ENCODE measurements at regions not wholly inside any gene's neighbourhood (a gene's known extent, or its start where the extent isn't known, plus 50 kb on each side); places are given as distances from the start of the nearest gene placed in this dataset.

DNA sequence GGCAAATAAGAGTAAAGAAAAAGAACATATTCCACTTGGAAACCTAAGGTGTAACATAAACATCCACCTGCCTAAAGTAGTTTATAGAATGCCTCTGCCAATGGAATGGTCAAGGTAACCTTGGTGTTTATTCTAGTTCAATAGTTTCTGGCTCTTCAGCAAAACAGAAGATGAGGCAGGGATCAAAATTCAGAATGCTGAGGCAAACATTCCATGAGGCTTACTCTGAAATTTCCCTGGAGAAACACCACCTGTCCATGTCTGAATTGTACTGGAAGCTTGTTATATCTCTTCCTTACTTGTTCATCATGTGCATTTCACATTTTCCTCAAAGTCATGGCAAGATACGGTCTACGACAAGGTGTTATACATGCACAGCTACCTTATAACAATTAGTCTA lies 1862.4 kb upstream of the ACO1 start:
- ChIA-PET POLR2A (no interaction called here), CTCF (no interaction called here)
- Histone ChIP-seq H3K4me1 (ENCODE audit: control insufficient read depth, insufficient read depth, low read length) (no peaks in the 10 kb centered on the region), H3K27ac (ENCODE audit: extremely low read depth, low read depth, low read length) (no peak overlapping the region), H3K9me3 (ENCODE audit: control insufficient read depth, insufficient read depth, low read depth, low read length) (no peaks in the 10 kb centered on the region), H3K4me3 (ENCODE audit: low read depth, low read length) (no peak overlapping the region), H3K36me3 (ENCODE audit: control insufficient read depth in 2 of 2, insufficient read depth in 1 of 2, low read length in 2 of 2) (no peaks in the 10 kb centered on the region)
- no peak for TF ChIP-seq ZNF521 (tag by site-specific recombination; IDR thresholded peaks at IDR 0.05)
- TF ChIP-seq ZNF202 (tag by site-specific recombination; IDR thresholded peaks at IDR 0.05; ENCODE audit: borderline replicate concordance), result no peak
- no peak for TF ChIP-seq ZBTB48 (tag by site-specific recombination; IDR thresholded peaks at IDR 0.05)
- TF ChIP-seq PRDM10 (tag by site-specific recombination; IDR thresholded peaks at IDR 0.05), result no peak
- TF ChIP-seq, protein P1, sequence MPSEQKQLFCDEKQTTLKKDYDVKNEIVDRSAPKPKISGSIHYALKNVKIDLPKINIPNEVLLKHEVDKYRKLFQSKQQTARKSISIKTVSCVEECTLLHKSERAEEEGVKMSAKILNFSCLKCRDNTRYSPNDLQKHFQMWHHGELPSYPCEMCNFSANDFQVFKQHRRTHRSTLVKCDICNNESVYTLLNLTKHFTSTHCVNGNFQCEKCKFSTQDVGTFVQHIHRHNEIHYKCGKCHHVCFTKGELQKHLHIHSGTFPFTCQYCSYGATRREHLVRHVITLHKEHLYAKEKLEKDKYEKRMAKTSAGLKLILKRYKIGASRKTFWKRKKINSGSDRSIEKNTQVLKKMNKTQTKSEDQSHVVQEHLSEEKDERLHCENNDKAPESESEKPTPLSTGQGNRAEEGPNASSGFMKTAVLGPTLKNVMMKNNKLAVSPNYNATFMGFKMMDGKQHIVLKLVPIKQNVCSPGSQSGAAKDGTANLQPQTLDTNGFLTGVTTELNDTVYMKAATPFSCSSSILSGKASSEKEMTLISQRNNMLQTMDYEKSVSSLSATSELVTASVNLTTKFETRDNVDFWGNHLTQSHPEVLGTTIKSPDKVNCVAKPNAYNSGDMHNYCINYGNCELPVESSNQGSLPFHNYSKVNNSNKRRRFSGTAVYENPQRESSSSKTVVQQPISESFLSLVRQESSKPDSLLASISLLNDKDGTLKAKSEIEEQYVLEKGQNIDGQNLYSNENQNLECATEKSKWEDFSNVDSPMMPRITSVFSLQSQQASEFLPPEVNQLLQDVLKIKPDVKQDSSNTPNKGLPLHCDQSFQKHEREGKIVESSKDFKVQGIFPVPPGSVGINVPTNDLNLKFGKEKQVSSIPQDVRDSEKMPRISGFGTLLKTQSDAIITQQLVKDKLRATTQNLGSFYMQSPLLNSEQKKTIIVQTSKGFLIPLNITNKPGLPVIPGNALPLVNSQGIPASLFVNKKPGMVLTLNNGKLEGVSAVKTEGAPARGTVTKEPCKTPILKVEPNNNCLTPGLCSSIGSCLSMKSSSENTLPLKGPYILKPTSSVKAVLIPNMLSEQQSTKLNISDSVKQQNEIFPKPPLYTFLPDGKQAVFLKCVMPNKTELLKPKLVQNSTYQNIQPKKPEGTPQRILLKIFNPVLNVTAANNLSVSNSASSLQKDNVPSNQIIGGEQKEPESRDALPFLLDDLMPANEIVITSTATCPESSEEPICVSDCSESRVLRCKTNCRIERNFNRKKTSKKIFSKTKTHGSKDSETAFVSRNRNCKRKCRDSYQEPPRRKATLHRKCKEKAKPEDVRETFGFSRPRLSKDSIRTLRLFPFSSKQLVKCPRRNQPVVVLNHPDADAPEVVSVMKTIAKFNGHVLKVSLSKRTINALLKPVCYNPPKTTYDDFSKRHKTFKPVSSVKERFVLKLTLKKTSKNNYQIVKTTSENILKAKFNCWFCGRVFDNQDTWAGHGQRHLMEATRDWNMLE (tag by site-specific recombination; conservative IDR thresholded peaks at IDR 0.05; ENCODE audit: low read depth), result no peak
- TF ChIP-seq ZNF747 (tag by site-specific recombination; IDR thresholded peaks at IDR 0.05), result no peak
- TF ChIP-seq ZNF585B (tag by site-specific recombination; IDR thresholded peaks at IDR 0.05), result no peak
- TF ChIP-seq ZNF175 (tag by site-specific recombination; IDR thresholded peaks at IDR 0.05), result no peak
- TF ChIP-seq ZNF223 (tag by site-specific recombination; IDR thresholded peaks at IDR 0.05), result no peak
- no peak for TF ChIP-seq ZNF146 (tag by site-specific recombination; IDR thresholded peaks at IDR 0.05)
- no peak for TF ChIP-seq HIC1 (tag by site-specific recombination; IDR thresholded peaks at IDR 0.05)
- no peak for TF ChIP-seq ZNF24 (tag by site-specific recombination; IDR thresholded peaks at IDR 0.05)
- no peak for TF ChIP-seq TCF7L2 (IDR thresholded peaks at IDR 0.05; ENCODE audit: borderline replicate concordance, low read depth, low read length)
- TF ChIP-seq ZNF416 (tag by site-specific recombination; IDR thresholded peaks at IDR 0.05), result no peak
- no peak for TF ChIP-seq ZNF707 (tag by site-specific recombination; IDR thresholded peaks at IDR 0.05)

DNA sequence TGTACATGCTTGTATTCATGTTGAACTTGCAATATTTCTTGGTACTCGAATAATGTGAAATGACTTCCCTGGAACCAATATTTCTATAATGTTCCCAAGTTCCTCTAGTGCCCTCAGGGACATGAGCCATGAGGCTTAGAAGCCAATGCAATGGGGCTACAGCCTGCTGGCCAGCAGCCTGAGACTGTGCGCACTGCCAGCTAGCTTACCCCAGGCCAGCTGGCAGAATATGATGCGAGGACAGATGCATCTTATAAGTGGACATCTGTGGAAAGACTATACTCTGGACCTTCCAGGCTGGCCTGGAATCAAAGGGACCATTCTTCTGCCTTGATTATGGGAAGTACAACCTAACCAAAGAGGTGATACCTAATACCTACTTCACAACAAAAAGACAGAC lies 1862.0 kb upstream of the ACO1 start:
- no peaks in the 10 kb centered on the region for H3K4me1 ChIP-seq (ENCODE audit: control insufficient read depth, insufficient read depth, low read length)
- CTCF ChIA-PET, result no interaction called here
- H3K27ac ChIP-seq (ENCODE audit: extremely low read depth, low read depth, low read length), result no peak overlapping the region
- H3K9me3 ChIP-seq (ENCODE audit: control insufficient read depth, insufficient read depth, low read depth, low read length), result no peaks in the 10 kb centered on the region
- TF ChIP-seq, protein P2, sequence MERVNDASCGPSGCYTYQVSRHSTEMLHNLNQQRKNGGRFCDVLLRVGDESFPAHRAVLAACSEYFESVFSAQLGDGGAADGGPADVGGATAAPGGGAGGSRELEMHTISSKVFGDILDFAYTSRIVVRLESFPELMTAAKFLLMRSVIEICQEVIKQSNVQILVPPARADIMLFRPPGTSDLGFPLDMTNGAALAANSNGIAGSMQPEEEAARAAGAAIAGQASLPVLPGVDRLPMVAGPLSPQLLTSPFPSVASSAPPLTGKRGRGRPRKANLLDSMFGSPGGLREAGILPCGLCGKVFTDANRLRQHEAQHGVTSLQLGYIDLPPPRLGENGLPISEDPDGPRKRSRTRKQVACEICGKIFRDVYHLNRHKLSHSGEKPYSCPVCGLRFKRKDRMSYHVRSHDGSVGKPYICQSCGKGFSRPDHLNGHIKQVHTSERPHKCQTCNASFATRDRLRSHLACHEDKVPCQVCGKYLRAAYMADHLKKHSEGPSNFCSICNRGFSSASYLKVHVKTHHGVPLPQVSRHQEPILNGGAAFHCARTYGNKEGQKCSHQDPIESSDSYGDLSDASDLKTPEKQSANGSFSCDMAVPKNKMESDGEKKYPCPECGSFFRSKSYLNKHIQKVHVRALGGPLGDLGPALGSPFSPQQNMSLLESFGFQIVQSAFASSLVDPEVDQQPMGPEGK (tag by site-specific recombination; IDR thresholded peaks at IDR 0.05), result no peak
- TF ChIP-seq ZNF639 (tag by site-specific recombination; IDR thresholded peaks at IDR 0.05), result no peak
- TF ChIP-seq ZNF571 (tag by site-specific recombination; IDR thresholded peaks at IDR 0.05), result no peak
- no peak for TF ChIP-seq ZNF747 (tag by site-specific recombination; IDR thresholded peaks at IDR 0.05)
- no peak for TF ChIP-seq ZNF19 (tag by site-specific recombination; IDR thresholded peaks at IDR 0.05; ENCODE audit: low read depth)
- TF ChIP-seq ZNF580 (tag by site-specific recombination; IDR thresholded peaks at IDR 0.05), result no peak
- no peak for TF ChIP-seq MYNN (tag by site-specific recombination; IDR thresholded peaks at IDR 0.05; ENCODE audit: borderline replicate concordance)
- no peak for TF ChIP-seq ZNF626 (tag by site-specific recombination; IDR thresholded peaks at IDR 0.05)
- no peaks in the 10 kb centered on the region for H3K36me3 ChIP-seq (ENCODE audit: control insufficient read depth in 2 of 2, insufficient read depth in 1 of 2, low read length in 2 of 2)
- POLR2A ChIA-PET, result no interaction called here
- H3K4me3 ChIP-seq (ENCODE audit: low read depth, low read length), result no peak overlapping the region

All from HEK293 (cell line).